GM23338 (cell line): ENCODE measurements at regions not wholly inside any gene's neighbourhood (a gene's known extent, or its start where the extent isn't known, plus 50 kb on each side); places are given as distances from the start of the nearest gene placed in this dataset.
"Not testable (repeated sequence)": the region's sequence is repeated elsewhere in the genome, so short reads cannot be mapped to it uniquely, and the experiment has no call there.

Experiments
- ATAC-seq: fragments of 200-7000 bp; cut with Tn5 transposase; 3 replicates; pipeline ENCODE4 v1.9.1; 2020
- DNase-seq: peaks from one replicate; pipeline ENCODE4 v3.0.0-alpha.2; 2015; ENCODE audit warnings: low spot score
- H2AFZ ChIP-seq: fragments of 200-600 bp; sonication (generic); 2 replicates; pipeline ENCODE4 v1.8.0; 2016; ENCODE audit warnings: antibody characterized with exemption, mild to moderate bottlenecking, moderate library complexity
- H3F3A ChIP-seq: fragments of 200-600 bp; sonication (generic); replicated peaks from 2 replicates; pipeline ENCODE4 v1.8.0; 2017; ENCODE audit warnings: antibody characterized with exemption, mixed run types, low read depth
- H3K27ac ChIP-seq: fragments of 200-600 bp; sonication (generic); 2 replicates; pipeline ENCODE4 v1.6.1; 2016; ENCODE audit warnings: low read depth
- H3K27me3 ChIP-seq: fragments of 200-600 bp; sonication (generic); 2 replicates; pipeline ENCODE4 v1.8.0; 2016; ENCODE audit warnings: mild to moderate bottlenecking, mixed run types, moderate library complexity; ENCODE audit not compliant: insufficient read depth
- H3K36me3 ChIP-seq: fragments of 200-600 bp; sonication (generic); 2 replicates; pipeline ENCODE4 v1.8.0; 2016; ENCODE audit warnings: mild to moderate bottlenecking; ENCODE audit not compliant: insufficient read depth
- H3K4me1 ChIP-seq: fragments of 200-600 bp; sonication (generic); 2 replicates; pipeline ENCODE4 v1.8.0; 2016; ENCODE audit warnings: mild to moderate bottlenecking, moderate library complexity; ENCODE audit not compliant: insufficient read depth
- H3K4me2 ChIP-seq: fragments of 200-600 bp; sonication (generic); 2 replicates; pipeline ENCODE4 v1.7.1; 2017; ENCODE audit warnings: mixed run types
- H3K4me3 ChIP-seq: fragments of 200-600 bp; sonication (generic); 2 replicates; pipeline ENCODE4 v1.6.1; 2016; ENCODE audit warnings: mixed run types
- H3K79me2 ChIP-seq: fragments of 200-600 bp; sonication (generic); replicated peaks from 2 replicates; pipeline ENCODE4 v1.8.0; 2017; ENCODE audit warnings: mild to moderate bottlenecking; ENCODE audit not compliant: insufficient read depth
- H3K9me2 ChIP-seq: fragments of 200-600 bp; sonication (generic); 2 replicates; pipeline ENCODE4 v1.8.0; 2017; ENCODE audit not compliant: insufficient read depth
- H4K20me1 ChIP-seq: fragments of 200-600 bp; sonication (generic); replicated peaks from 2 replicates; pipeline ENCODE4 v1.8.0; 2017; ENCODE audit warnings: mild to moderate bottlenecking; ENCODE audit not compliant: insufficient read depth
- H3K27ac Mint-ChIP-seq: 2 replicates; pipeline ENCODE4 v1.8.0; 2020; ENCODE audit warnings: inconsistent platforms, mild to moderate bottlenecking, moderate library complexity, mixed read lengths
- H3K27me3 Mint-ChIP-seq: 3 replicates; pipeline ENCODE4 v1.8.0; 2022; ENCODE audit warnings: low read depth, mild to moderate bottlenecking, moderate library complexity, mixed read lengths, inconsistent platforms; ENCODE audit not compliant: insufficient read depth, poor library complexity
- H3K36me3 Mint-ChIP-seq: 3 replicates; pipeline ENCODE4 v1.8.0; 2021; ENCODE audit warnings: low read depth, mild to moderate bottlenecking, inconsistent platforms, moderate library complexity, mixed read lengths
- H3K4me1 Mint-ChIP-seq: 3 replicates; pipeline ENCODE4 v1.8.0; 2020; ENCODE audit warnings: mild to moderate bottlenecking, inconsistent platforms, mixed read lengths
- H3K4me3 Mint-ChIP-seq: 3 replicates; pipeline ENCODE4 v1.8.0; 2021; ENCODE audit warnings: moderate library complexity, mild to moderate bottlenecking, inconsistent platforms, mixed read lengths
- H3K9me3 Mint-ChIP-seq: 3 replicates; pipeline ENCODE4 v1.8.0; 2020; ENCODE audit warnings: moderate library complexity, mild to moderate bottlenecking, inconsistent platforms, mixed read lengths
- TF ChIP-seq, protein P1 (sequence below): fragments of 250-450 bp; sonication (Bioruptor Pico); IDR thresholded peaks from 2 replicates; pipeline ENCODE4 v1.5.0; 2020; ENCODE audit warnings: mild to moderate bottlenecking, moderate library complexity

DNA sequence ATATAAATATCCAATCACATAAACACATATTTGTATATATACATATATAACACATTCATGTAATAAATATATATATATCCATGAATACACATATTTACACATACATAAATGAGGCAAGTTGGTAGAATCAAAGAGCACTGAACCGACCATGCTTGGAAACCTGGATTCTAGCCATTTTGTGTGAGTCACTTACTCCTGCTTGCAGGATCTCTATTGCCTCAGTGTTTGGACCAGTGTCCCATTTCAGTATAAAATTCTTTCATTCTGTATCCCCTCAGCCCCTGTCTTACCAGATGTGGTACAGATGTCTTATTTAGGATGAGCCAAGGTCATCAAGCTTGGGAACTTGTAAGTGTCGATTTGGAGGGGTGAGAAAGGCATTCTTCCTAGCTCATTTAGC lies 391.4 kb upstream of the FRG2C start (continued):
- TF ChIP-seq, protein P1, sequence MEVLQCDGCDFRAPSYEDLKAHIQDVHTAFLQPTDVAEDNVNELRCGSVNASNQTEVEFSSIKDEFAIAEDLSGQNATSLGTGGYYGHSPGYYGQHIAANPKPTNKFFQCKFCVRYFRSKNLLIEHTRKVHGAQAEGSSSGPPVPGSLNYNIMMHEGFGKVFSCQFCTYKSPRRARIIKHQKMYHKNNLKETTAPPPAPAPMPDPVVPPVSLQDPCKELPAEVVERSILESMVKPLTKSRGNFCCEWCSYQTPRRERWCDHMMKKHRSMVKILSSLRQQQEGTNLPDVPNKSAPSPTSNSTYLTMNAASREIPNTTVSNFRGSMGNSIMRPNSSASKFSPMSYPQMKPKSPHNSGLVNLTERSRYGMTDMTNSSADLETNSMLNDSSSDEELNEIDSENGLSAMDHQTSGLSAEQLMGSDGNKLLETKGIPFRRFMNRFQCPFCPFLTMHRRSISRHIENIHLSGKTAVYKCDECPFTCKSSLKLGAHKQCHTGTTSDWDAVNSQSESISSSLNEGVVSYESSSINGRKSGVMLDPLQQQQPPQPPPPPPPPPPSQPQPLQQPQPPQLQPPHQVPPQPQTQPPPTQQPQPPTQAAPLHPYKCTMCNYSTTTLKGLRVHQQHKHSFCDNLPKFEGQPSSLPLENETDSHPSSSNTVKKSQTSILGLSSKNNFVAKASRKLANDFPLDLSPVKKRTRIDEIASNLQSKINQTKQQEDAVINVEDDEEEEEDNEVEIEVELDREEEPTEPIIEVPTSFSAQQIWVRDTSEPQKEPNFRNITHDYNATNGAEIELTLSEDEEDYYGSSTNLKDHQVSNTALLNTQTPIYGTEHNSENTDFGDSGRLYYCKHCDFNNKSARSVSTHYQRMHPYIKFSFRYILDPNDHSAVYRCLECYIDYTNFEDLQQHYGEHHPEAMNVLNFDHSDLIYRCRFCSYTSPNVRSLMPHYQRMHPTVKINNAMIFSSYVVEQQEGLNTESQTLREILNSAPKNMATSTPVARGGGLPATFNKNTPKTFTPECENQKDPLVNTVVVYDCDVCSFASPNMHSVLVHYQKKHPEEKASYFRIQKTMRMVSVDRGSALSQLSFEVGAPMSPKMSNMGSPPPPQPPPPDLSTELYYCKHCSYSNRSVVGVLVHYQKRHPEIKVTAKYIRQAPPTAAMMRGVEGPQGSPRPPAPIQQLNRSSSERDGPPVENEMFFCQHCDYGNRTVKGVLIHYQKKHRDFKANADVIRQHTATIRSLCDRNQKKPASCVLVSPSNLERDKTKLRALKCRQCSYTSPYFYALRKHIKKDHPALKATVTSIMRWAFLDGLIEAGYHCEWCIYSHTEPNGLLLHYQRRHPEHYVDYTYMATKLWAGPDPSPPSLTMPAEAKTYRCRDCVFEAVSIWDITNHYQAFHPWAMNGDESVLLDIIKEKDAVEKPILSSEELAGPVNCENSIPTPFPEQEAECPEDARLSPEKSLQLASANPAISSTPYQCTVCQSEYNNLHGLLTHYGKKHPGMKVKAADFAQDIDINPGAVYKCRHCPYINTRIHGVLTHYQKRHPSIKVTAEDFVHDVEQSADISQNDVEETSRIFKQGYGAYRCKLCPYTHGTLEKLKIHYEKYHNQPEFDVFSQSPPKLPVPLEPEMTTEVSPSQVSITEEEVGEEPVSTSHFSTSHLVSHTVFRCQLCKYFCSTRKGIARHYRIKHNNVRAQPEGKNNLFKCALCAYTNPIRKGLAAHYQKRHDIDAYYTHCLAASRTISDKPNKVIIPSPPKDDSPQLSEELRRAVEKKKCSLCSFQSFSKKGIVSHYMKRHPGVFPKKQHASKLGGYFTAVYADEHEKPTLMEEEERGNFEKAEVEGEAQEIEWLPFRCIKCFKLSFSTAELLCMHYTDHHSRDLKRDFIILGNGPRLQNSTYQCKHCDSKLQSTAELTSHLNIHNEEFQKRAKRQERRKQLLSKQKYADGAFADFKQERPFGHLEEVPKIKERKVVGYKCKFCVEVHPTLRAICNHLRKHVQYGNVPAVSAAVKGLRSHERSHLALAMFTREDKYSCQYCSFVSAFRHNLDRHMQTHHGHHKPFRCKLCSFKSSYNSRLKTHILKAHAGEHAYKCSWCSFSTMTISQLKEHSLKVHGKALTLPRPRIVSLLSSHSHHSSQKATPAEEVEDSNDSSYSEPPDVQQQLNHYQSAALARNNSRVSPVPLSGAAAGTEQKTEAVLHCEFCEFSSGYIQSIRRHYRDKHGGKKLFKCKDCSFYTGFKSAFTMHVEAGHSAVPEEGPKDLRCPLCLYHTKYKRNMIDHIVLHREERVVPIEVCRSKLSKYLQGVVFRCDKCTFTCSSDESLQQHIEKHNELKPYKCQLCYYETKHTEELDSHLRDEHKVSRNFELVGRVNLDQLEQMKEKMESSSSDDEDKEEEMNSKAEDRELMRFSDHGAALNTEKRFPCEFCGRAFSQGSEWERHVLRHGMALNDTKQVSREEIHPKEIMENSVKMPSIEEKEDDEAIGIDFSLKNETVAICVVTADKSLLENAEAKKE (CRISPR knock-in tag): no peak

DNA sequence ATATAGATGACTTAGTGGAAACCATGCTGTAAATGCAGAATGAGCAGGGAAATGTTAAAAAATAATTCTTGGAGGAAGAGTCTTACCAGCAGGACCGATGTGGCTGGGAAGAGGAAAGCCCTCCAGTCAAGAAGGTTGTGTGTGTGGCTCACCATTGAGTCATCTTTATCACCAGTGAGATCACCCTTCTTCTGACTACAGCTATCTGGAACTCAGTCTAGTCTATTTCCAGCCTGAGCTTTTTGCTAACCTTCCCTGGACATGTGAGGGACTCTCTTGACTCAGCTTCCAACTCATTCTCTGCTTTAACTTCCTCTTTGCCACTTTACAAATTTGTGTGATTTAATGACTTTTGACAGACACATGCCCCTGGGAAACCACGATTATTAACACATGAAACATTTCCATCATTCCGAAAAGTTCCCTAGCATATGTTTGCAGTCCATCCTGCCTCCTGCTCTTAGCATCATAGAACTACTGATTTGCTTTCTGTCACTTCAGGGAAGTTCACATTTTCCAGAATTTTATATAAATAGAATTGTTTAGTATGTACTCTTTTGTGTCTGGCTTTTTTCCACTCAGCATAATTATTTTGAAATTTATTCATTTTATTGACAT lies 378.5 kb upstream of the FRG2C start:
- not testable (repeated sequence) for DNase-seq, H4K20me1 ChIP-seq, H3K9me2 ChIP-seq, H3K4me3 Mint-ChIP-seq, H3K36me3 ChIP-seq, H3K36me3 Mint-ChIP-seq, ATAC-seq, H3K27me3 ChIP-seq, H3K27ac ChIP-seq, H3K27ac Mint-ChIP-seq, H3K4me1 ChIP-seq, H3K4me2 ChIP-seq, H2AFZ ChIP-seq, H3K79me2 ChIP-seq, H3K4me3 ChIP-seq, H3F3A ChIP-seq, H3K27me3 Mint-ChIP-seq, H3K4me1 Mint-ChIP-seq
- peaks cover 20% of the 10 kb centered on the region for H3K9me3 Mint-ChIP-seq

DNA sequence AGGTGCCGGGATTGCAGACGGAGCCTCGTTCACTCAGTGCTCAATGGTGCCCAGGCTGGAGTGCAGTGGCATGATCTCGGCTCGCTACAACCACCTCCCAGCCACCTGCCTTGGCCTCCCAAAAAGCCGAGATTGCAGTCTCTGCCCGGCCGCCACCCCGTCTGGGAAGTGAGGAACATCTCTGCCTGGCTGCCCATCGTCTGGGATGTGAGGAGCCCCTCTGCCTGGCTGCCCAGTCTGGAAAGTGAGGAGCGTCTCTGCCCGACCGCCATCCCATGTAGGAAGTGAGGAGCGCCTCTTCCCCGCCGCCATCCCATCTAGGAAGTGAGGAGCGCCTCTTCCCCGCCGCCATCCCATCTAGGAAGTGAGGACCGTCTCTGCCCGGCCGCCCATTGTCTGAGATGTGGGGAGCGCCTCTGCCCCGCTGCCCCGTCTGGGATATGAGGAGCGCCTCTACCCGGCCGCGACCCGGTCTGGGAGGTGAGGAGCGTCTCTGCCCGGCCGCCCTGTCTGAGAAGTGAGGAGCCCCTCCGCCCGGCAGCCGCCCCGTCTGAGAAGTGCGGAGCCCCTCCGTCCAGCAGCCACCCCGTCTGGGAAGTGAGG lies 375.1 kb upstream of the FRG2C start:
- DNase-seq, H3K4me3 Mint-ChIP-seq, H3K27ac ChIP-seq, H3K4me3 ChIP-seq, H3K27ac Mint-ChIP-seq, H4K20me1 ChIP-seq, H3K4me1 ChIP-seq, H3K36me3 Mint-ChIP-seq, H3K27me3 Mint-ChIP-seq, H3K27me3 ChIP-seq, H3K4me1 Mint-ChIP-seq, H3K9me2 ChIP-seq, H3K4me2 ChIP-seq, H2AFZ ChIP-seq, H3F3A ChIP-seq, H3K36me3 ChIP-seq, ATAC-seq, H3K79me2 ChIP-seq: not testable (repeated sequence)
- peaks cover 18% of the 10 kb centered on the region for H3K9me3 Mint-ChIP-seq
